Right hindlimb (tissue), 1 donor: ENCODE measurements at regions not wholly inside any gene's neighbourhood (a gene's known extent, or its start where the extent isn't known, plus 50 kb on each side); places are given as distances from the start of the nearest gene placed in this dataset.
"Not testable (repeated sequence)": the region's sequence is repeated elsewhere in the genome, so short reads cannot be mapped to it uniquely, and the experiment has no call there.

Experiments
- DNase-seq: peaks from one replicate; pipeline ENCODE4 v3.0.0-alpha.2; 2018

DNA sequence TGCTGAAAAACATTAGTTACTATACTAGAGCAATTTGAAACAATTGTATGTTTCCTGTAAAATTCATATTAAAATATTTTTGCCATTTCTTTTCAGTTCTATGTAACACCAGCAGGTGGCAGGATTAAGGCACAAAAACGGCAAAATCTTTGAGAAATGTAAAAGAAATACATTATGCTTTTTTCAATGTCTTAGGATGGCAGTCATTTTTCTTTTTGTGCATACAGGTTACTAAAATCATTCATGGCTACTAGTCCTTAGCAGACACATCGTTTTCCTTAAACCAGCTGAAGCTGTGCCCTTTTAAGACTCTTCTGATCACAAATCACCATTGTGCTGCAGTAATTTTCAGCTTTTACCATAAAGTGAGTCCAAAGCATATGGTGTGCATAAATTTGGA is 800.7 kb upstream of the SLITRK5 start:
- no peak for DNase-seq

GRCh38 chr13:86877441-86877840 is 793.7 kb upstream of the SLITRK5 start:
- no peak for DNase-seq

DNA sequence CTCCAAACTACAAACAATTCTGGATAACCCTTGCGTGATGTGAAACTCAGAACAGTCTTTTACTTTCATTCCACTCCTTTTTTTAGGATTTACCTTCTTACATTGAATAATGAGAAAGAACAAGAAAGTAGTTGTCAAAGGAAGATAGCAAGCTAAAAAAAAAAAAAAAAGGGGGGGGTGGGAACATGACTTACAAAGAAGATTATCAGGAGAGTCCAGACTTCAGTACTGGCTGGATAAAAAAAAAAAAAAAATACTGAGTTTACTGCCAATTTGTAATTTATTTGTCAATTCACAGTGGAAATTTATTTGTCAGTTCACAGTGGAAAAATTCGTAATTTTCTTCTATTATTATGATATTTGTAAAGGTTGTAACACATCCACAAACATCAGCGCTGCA is 792.4 kb upstream of the SLITRK5 start:
- no peak for DNase-seq

DNA sequence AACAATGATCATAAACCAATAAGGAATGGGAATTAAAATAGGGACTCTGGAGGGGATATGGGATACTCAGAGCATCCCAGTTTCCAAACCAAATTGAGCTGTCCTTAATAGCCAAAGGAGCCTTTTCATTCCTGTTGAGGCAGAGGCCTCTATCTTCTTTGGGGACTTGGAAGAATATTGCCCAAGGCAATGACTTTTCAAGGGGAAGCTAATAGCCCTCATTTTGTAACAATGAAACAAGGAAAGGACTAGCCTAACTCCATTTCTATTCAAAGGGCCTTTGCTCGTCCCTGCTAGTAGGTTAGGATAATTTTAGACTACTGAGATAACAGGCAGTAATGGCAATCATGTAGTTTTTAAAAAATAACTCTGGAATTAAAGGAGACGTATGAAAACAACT is 789.8 kb upstream of the SLITRK5 start:
- DNase-seq = no peak

- no peak for DNase-seq
These were observed 789.1 kb upstream of the SLITRK5 start for GRCh38 chr13:86882107-86882506.

GRCh38 chr13:86882835-86883234 is 788.3 kb upstream of the SLITRK5 start:
- DNase-seq = no peak

- no peak for DNase-seq
These were observed 778.8 kb upstream of the SLITRK5 start for GRCh38 chr13:86892330-86892729.

DNA sequence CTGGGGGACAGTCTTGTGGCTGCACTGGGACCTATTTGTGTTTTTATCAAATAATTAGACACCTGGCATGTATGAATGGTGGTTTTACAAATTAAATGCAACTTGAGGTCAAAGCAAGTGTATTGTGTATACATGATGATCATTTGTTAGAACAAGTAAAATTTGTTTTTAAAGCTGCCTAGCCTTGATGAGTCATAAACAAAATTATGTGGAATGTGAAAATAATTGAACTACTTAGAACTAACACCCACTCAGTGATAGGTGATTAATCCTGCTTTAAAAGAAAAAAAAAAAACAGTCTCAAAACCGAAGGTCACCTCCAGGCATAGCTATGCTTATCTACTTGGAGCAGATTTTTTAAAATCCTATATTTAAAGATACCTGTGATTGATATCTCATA is 770.3 kb upstream of the SLITRK5 start:
- DNase-seq = no peak

DNA sequence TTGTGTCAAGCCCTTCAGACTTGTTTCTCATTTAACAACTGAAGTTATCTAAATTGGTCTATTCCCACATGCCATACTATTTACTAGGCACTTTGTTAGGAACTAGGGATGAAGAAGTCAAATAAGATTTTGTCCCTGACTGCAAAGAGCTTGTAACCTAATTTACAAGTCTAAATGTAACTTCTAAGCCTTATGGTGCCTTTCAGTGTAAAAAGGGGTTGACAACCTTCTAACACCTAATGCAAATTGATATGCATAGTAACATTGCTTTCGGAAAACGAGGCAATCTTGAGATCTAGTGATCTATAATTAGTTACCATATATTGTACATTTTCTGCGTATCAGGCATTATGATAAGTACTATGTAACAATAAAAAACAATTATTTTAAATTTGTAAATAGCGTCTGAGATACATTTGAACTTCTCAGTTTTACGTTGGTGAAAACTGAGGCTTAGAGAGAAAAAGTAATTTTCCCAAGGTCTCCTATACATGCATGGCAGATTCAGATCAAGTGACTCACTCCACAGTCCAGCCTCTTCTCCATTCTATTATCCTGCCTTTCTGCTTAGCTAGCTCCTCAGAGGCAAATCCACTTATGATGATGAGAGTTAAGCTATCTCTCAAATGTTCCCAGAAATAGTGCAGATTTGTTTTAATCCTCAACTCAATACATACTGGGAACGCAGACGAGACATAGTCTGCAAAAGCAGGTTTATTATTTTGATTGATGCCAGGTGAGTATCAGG is 764.9 kb upstream of the SLITRK5 start:
- no peak for DNase-seq

GRCh38 chr13:86907156-86907555 is 764.0 kb upstream of the SLITRK5 start:
- no peak for DNase-seq

DNA sequence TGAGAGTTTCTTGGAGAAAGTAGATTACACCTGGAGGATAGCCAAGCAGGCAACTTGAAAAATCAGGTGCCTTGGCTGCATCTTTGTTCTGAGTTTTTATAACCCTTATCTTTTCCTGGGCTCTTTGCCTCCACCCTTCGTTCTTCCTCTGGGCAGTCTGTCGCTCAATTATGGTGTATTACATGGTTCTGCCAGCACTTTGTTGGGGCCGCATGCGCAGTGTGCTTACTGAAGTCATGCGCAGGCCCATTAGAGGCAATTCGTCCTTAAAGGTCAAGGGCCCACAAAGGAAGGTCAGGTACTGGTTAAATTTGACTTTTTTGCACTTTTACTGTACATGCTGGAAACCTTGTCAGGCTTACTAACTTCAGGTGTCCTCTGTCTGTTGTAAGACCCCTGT is 761.9 kb upstream of the SLITRK5 start:
- DNase-seq = no peak

- DNase-seq = no peak
These were observed 756.4 kb upstream of the SLITRK5 start for GRCh38 chr13:86914757-86915156.

- not testable (repeated sequence) for DNase-seq
These were observed 753.7 kb upstream of the SLITRK5 start for GRCh38 chr13:86917438-86917837.

DNA sequence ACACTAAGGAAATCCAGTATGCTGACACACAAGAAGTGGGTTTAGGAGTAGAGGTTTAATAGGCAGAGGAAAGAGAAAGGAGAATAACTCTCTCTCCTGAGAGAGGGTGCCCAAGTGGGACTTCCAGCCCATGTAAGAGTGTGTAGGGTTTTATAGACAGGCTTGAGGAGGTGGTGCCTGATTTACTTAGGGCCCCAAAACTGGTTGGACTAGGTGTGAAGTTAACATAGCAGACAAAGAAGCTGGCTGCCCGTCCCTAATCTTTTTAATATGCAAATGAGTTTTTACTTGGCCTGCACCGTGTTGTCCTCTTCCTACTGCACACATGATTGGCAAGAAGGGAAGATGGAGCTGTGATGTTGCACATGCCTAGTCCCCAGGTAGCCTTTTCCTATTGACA is 752.5 kb upstream of the SLITRK5 start:
- DNase-seq = no peak

DNA sequence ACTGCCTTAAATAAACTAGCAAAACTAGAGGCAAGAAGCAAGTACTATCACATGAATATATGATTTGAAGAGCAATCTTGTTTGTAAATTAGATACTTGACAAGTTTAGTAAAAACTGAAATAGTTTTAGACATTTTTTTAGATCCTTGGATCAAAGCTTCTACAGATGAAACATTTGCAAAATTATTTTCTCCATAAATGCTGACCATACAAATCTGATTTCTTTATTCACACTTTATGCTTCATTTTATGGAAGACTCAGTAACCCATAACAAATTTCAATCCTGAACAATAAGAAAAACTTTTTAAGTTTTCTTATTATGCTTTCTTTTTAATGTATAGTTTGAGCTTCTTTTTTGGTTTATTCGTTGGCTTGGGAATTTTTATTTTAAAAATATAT is 750.2 kb upstream of the SLITRK5 start:
- no peak for DNase-seq

- no peak for DNase-seq
These were observed 748.2 kb upstream of the SLITRK5 start for GRCh38 chr13:86922936-86923335.

GRCh38 chr13:86926916-86927315 is 744.3 kb upstream of the SLITRK5 start:
- DNase-seq = not testable (repeated sequence)

DNA sequence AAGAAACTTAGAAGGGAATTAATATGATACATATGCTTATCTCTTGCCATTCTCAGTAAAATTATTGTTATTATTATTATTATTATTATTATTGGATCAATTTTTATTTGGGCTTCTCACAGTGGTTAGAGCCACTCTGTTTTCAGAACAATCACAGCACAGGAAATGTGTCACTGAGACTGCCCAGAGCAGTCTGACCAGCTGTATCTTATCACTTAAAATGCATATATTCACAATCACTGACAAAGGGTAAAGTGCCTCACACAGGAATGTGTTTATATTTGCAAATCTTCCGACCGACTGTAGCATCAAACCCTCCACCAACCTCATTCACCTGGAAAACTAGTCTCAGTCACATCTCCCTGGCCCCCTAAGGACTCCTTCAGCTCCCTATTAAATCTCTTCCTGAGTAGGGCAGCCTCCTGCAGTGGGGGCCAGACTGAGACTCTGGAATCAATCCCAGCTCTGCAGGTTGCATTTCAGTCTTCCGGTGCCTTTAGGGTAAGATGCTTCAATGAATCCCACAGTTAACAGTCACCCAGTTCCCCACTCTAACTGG is 738.3 kb upstream of the SLITRK5 start:
- DNase-seq = no peak

- DNase-seq = no peak
These were observed 737.5 kb upstream of the SLITRK5 start for GRCh38 chr13:86933676-86934075.

- DNase-seq = no peak
These were observed 733.9 kb upstream of the SLITRK5 start for GRCh38 chr13:86937316-86937715.

DNA sequence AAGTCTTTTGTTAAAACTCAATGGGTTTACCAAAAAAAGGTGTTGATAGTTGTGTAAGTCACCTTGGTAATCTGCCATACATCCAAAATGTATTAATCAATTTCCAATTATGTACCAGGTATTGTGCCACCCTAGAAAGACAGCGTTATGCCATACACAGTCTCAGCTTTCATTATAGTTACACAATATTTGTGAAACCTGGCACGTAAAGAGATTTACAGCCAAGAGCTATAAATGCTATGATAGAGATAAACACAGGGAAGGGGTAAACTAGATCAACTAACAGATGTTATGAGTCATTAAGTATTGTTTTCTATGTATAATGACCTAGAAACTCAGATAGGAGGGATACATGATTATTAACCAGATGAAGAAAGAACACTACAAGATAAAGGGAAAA is 725.6 kb upstream of the SLITRK5 start:
- no peak for DNase-seq

- no peak for DNase-seq
These were observed 724.4 kb upstream of the SLITRK5 start for GRCh38 chr13:86946734-86947133.

DNA sequence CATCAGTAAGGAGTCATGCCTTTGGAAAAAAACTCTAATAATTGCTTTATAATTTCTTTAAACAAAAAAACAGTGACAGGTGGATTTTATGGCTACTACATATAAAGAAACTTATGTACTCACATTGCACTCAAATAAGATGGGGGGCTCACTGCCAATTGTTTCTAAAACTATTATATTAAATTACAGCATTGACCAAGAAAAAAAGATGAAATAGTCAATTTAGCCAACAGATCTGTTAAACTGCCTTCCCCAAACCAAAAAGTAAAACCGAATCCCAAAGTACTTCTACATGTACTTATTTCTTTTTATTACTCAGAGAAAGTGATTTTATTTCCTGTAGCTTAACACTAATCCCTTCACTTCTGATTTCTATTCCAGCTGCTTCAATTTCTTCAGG is 716.8 kb upstream of the SLITRK5 start:
- no peak for DNase-seq

- DNase-seq = no peak
These were observed 710.3 kb upstream of the SLITRK5 start for GRCh38 chr13:86960876-86961275.
